Fibroblast of mammary gland (primary cell): ENCODE measurements at regions not wholly inside any gene's neighbourhood (a gene's known extent, or its start where the extent isn't known, plus 50 kb on each side); places are given as distances from the start of the nearest gene placed in this dataset.
A peak's percentile ranks its signal among the peaks of the same experiment; 100 is the strongest.

ENCODE experiments used
- DNase-seq: peaks from one replicate; pipeline ENCODE4 v3.0.0-alpha.2; 2010; ENCODE audit warnings: low read depth
- H3K4me3 ChIP-seq: 2 replicates; pipeline ENCODE4 v1.5.1; 2011; ENCODE audit warnings: low read depth, mild to moderate bottlenecking, low read length, moderate library complexity; ENCODE audit not compliant: control insufficient read depth
- CTCF ChIP-seq: conservative IDR thresholded peaks from 2 replicates; pipeline ENCODE4 v1.5.1; 2011; ENCODE audit warnings: low read depth, low read length, inconsistent platforms; ENCODE audit not compliant: control insufficient read depth, insufficient read depth

GRCh38 chr1:98398092-98398491 lies 263.4 kb upstream of the SNX7 start:
- no peak for TF ChIP-seq CTCF
- no peak for DNase-seq
- no peak overlapping the region for H3K4me3 ChIP-seq

- no peak overlapping the region for H3K4me3 ChIP-seq
- TF ChIP-seq CTCF = no peak
- no peak for DNase-seq
These were observed 267.8 kb upstream of the SNX7 start for GRCh38 chr1:98393719-98394118.

GRCh38 chr1:98391175-98391574 lies 270.3 kb upstream of the SNX7 start:
- TF ChIP-seq CTCF = no peak
- DNase-seq = no peak
- H3K4me3 ChIP-seq = no peak overlapping the region

- no peak for TF ChIP-seq CTCF
- no peak overlapping the region for H3K4me3 ChIP-seq
- DNase-seq = peak; percentile 81
These were observed 271.7 kb upstream of the SNX7 start for GRCh38 chr1:98389809-98390208.

- no peak overlapping the region for H3K4me3 ChIP-seq
- DNase-seq = peak; percentile 80
- no peak for TF ChIP-seq CTCF
These were observed 273.1 kb upstream of the SNX7 start for GRCh38 chr1:98388441-98388840.

GRCh38 chr1:98387701-98388100 lies 273.8 kb upstream of the SNX7 start:
- DNase-seq = no peak
- H3K4me3 ChIP-seq = no peak overlapping the region
- no peak for TF ChIP-seq CTCF
